T-helper 2 cell treated with Interferon-gamma antibody and Interleukin-4, amounts not matched to agents 100 ng/mL and 5 ng/mL, for 36 hours (primary cell): ENCODE measurements at regions not wholly inside any gene's neighbourhood (a gene's known extent, or its start where the extent isn't known, plus 50 kb on each side); places are given as distances from the start of the nearest gene placed in this dataset.

Source experiments
- intact Hi-C: fragments of 100-400 bp; cut with micrococcal nuclease; formaldehyde crosslinking; loops from one replicate; pipeline ENCODE4 v1.15.1; 2023

DNA sequence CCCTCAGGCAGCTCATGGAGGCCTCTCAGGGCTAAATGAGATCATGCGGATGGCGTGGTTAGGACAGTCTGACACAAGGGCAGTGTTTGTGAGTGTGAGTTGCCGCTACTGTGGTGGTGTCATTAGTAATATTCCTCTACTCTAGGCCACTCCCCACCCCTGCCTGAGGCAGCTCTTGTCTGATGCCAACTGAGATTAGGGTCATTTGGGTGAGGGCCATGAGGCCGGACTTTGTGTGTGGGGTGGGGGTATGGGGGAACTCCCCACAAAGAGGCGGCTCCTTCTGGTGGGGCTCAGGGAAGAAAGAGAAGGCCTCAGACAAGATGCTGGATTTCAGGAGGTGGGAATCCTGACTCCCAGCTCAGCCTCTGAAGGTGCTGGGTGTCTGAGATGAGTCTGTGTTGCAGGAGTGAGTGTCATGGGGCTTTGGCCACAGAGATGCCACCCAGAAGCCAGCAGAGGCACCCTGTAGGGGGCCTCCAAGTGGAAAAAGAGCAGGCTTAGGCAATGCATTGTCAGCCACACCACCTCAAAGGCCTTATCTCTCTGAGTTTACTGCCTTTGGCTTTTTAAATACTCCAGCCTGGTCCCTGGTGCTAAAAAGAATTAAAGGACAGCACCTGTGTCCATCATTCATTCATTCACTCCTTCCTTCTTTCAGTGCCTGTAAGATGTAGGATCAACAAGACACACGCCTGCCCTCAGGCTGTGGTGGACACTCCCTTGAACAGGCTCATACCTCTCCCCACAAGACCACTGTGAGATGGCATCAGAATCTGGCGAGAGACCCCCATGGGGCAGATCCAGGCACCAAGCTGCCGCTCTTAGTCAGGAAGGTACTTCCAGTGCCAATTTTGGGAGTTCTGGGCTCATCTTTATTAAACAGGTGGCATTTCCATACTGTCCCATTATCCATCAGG lies 175.2 kb downstream of the MRPL14 start:
- intact Hi-C loops: no loop called here

DNA sequence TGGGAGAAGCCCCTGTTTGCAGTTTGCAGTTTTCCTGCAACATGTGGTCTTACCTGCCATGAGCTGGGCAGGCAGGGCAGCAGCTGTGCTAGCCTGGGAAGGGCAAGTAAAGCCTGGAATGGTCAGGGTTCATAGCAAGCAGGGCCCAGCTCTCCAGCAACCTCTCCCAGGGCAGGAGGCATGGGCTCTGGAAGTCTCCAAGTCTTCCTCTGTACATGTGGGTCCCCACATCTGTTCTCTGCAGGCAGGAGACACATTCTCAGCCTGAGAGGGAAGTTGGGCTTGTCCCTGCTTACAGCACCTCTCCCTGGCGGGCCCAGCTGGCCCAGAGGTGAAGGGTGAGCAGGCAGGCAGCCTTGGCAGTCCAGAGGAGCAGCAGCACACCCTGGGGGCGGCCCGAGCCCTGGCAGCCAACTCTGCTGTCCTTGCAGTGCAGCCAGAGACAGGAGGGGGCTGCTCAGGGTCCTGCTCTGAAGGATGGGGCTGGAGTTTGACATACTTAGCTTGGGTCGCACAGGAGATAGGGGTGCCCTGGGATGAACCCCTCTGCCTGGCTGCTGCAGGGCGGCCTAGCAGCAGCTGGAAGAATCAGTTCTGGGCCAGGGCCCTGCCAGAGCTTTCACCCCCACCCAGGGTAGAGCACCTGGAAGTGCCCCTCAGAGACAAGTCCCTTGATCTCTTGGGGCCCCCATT lies 176.0 kb downstream of the MRPL14 start:
- intact Hi-C loops: no loop called here

DNA sequence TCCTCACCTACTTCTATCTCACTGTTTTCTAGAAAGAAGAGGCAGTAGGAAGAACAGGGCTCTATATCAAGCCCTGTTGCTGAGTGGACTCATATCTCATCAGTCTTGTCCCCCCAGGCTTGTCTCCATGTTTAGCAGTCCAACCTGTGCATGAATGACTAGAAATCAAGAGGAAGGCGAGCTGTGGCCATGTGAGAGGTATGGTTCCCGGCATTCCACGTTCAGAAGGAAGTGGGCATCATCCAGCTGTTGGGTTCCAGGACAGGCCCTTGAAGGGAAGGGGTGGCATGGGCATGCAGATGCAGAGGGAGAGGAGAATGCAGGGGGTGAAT lies 176.6 kb downstream of the MRPL14 start:
- intact Hi-C loops: no loop called here

DNA sequence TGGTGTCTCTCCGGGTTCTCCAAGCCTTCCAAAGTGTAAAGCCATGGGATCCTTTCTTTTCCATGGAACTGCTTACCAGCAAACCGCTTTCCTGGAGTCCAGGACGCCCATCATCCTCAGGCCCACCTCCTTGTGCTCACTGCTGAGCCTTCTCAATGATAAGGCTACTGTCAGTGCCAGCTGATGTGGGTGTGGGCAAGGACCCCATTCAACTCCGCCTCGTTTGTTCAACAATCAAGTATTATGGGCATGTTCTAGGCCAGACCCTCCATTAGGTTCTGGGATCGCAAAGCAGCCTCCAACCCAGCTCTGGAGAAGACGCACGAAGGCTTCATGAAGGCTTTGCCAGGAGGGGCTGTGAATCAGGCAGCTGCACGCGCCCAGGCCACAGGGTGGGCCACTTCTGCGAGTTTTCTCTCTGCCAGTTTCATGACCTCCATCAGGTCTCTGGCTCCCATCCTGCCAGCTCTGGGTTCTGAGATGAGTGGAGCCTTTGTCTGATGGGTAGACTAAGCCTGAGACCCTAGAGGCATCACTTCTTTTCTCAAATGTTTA lies 177.1 kb downstream of the MRPL14 start:
- intact Hi-C loops: no loop called here

DNA sequence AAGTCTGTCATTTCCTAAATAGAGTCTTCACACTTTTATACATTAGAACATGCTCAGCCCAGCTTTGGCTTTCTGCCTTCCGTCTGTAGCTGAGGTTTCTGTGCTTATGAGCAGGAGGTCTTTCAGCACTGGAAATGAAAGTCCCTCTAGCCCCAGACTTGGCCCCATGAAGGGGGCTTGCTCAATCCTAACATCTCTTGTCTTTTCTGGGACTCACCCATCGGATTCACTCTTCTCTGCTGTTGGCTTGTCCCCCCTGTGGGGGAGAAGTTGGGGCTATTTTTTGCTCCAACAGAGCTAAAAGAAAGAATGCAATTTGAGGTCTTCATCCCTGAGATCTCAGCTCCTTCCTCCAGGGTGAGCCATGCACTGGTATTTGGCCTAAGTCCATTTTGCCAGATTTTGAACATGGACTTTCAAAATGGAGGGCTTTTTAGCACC lies 177.7 kb downstream of the MRPL14 start:
- intact Hi-C loops: no loop called here

DNA sequence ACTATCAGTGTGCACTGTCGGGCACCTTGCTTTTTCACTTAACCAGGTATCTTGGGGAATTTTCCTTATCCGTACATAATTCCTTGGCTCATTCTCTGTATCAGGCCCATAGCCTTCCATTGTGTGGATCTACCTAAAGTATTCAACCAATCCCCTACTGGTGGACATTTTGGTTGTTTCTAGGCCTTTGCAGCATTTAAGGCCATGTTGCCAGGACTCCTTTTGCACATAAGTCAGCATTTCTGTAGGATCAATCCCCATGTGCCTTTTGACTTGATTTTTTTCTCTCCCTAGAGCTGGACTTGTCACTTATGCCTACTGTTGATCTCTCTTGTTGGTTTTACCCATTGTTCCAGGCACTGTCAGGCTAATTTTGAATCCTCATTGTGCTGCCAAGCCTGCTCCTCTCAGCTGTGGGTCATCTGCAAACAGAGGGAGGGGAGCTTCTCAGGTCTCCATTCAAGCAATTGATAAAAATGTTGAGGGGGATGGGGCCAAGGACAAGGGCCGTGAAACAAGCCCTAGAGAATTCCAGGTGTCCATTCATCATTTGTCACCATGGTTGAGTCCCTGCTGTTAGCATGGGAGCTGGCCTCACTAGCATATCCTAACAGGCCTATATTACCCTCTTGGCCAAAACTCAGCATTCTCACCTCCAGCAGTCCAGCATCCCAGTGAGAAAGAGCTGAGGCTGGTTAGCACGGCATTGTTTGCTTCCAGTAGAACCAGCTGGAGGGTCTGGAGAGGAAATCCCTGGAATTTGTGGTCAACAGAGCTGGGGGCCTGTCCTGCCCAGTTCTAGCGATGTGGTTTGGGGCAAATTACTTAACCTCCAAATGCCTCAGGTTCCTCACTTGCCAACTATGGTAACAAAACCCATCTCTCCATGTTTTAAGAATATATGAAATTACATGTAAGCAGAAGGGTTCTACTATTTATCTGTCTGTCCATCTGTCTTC lies 178.4 kb downstream of the MRPL14 start:
- intact Hi-C loops: no loop called here

DNA sequence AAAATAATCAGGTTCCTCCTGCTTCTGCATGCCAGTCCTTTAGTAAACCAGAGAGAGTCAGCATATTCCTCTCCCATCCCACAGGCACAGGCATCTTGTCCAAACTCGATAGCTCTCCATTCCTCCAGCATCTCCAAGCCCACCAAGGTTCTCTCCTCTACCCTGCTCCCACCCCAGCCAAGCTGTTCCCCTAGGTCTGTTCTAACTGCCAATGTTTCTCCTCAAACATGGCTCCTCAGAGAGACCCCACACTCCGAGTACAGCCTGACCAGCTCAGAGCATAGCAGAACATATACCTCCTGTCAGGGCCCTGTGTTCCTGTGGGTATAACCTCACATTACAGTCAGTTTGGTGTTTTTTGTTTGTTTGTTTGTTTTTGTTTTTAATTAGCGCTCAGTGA lies 177.8 kb downstream of the VEGFA start:
- intact Hi-C loops: no loop called here

DNA sequence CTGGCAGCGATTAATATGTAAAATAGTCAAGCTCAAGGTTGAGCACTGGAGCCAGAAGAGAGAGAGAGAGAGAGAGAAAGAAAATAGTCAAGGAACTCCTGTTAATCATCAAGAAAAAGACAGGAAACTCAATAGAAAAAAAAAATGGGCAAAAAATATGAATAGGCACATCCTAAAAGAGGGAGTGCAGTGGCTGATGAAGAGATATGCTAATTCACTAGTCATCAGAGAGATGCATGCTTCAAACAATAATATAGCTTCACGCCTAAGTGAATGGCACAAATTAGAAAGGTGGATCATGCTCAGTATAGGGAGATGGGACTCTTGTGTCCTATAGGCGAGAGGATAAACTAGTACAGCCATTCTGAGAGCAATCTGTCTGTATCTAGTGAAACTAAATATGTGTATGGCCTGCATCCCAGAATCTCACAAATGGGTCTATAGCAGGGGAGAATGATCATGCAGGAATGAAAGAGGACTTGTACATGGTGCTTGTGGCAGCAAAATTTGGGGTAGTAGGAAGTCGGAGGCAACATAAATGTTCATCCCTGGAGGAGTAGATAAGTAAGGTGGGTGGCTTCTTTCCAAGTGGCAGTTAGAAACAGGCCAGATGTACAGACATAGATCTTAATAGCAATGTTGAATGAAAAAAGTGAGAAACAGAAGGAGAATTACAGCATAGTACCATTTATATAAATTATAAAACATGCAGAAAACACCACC lies 176.8 kb downstream of the VEGFA start:
- intact Hi-C loops: no loop called here

DNA sequence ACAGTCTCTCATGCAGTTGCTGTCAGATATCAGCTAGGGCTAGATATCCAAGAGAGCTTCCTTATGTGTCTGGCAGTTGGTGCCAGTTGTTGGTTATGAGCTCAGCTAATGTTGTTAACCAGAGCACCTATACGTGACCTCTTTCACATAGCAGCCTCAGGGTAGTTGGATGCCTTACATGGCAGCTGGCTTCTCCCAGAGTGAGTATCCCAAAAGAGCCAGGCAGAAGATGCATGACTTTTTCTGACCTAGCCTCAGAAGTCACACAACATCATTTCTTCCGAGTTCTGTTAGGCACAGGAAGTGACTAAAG lies 175.7 kb downstream of the VEGFA start:
- intact Hi-C loops: no loop called here

DNA sequence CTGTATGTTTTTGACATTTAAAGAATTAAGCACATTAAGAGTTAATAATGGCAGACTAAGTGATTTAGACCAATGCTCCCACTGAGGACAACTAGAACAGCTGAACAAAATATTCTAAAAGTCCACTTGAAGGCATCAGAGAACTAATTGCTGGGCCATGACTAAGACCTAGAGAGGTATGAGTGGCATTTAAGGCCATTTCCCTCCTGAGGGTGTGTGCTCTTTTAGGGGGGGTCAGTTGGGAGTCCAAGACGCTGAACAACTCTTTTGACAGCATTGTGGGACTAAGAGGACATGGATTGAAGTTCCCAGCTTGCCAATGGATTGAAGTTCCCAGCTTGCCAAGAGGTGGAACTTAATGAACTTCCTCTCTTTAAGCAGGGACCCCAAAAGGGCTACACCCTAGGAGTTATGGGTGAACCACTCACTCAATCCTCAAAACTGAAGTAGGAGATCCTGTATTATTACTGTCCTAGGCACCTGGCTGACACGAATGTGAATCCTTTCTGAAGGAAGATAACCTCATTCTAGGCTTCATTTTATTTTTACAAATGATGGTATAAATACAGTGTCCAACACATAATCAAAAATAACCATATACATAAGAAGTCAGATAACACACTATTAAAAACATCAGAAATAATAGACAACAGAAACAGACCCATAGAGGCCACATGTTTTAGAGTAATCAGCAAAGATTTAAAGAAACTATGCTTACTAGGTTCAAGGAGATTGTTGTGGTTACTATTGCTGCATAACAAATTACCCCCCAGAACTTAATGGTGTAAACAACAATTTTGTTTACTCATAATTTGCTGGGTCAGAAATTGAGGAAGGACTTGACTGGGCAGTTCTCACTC lies 175.1 kb downstream of the VEGFA start:
- intact Hi-C loops: no loop called here

DNA sequence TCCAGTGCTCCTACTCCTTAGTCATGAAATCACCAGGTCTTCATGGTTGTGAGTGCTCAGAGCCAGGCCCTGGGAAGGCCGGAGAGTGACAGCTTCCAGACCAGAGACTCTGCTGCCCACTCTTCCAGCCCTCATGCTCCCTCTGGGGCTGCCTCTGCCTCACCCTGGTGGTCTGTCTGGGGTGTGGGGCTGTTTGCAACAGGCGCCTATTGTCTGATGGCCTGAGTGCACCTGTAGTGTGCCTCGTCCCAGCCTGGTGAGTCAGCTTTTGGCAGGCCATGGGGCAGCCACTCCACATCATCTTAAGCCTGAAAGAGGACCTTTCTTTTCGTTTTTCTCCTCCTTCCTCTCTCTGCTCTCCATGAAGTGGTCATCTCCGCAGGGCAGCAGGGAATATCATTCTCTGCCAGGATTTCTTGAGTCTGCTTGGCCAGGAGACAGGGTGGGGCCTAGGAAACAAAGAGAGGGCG lies 173.8 kb downstream of the VEGFA start:
- intact Hi-C loops: no loop called here

DNA sequence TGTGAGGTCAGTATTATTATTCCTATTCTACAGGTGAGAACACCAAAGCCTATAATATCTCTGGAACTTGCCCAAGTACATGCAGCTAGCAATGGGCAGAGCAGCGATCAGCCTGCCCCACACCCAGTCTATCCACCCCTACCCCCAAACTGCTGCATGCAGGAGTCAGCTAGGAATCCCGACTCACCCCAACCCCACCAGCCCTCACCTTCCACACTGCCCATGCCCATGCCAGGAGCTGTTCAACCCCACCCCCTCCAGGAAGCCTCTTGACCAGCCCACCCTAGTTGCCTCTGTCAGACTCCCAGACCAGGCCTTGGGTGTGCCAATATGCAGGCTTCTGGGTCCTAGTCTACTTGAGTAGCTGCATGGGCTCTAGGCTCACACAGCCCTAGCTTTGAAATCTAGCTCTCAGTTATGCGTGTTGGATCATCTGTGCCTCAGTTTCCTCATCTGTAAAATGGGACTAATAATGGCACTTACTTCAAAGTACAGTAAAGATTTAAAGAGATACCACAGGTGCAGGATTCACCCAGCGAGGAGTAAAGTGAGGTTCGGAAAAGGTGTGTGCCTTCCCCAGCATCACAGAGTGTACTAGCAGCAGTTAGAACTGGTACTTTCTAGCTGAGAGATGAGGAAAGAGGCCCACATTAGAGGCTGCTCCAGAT lies 173.2 kb downstream of the VEGFA start:
- intact Hi-C loops: no loop called here

DNA sequence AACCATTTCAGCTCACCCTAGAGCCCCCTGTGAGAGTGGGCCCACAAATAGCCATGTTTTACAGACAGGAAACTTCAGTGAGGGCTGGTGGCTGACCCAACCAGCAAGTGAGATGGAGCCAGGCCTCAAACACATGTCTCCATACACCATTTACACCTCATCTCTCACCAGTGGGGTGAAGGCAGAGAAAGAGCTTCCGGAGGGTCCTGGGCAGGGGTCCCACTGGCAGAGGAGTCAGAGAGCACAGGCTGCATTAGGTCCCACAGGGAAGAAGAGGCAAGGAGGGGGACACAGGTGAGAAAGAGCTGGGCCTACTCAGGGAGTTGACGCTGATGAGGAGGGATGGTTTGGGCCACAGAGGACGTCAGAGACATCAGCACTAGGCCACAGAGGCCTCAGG lies 172.6 kb downstream of the VEGFA start:
- intact Hi-C loops: no loop called here

DNA sequence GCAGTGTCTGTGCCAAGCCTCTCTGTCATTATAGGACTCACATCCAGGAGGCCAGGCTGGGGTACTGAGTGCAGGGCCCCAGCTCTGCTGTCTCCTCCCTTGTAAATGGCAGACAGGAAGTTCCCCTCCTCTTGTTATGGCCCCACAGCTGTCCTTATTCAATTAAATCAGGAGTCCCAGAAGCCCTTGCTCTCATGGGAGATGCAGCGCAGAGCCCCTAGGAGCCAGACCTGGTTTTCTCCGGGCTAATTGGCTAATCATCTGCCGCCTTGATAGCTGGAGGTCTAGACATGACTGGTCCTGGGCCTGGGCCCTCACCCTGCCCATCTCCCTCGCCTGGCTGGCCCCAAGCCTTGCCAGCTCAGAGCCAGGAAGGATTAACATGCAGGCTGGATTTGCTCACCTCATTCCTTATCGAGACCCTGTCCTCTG lies 172.0 kb downstream of the VEGFA start:
- intact Hi-C loops: no loop called here

DNA sequence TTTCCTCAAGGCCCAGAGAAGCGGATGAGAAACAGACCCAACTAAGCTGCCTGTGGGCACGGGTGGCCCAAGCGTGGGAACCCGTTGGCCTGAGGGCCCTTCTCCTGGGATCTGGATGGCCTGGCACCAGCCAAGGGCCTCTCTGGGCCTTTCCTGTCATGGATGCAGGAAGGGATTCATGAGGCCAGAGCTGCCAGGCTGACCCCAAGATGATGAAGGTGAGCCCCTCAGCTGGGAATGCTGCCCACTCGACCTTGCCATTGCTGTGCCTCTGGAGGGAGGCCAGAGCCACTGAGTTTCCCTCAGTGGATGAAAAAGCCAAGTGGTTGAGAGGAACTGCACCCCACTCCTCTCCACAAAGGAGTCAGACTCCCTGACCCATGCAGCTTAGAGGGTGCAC lies 171.2 kb downstream of the VEGFA start:
- intact Hi-C loops: no loop called here

DNA sequence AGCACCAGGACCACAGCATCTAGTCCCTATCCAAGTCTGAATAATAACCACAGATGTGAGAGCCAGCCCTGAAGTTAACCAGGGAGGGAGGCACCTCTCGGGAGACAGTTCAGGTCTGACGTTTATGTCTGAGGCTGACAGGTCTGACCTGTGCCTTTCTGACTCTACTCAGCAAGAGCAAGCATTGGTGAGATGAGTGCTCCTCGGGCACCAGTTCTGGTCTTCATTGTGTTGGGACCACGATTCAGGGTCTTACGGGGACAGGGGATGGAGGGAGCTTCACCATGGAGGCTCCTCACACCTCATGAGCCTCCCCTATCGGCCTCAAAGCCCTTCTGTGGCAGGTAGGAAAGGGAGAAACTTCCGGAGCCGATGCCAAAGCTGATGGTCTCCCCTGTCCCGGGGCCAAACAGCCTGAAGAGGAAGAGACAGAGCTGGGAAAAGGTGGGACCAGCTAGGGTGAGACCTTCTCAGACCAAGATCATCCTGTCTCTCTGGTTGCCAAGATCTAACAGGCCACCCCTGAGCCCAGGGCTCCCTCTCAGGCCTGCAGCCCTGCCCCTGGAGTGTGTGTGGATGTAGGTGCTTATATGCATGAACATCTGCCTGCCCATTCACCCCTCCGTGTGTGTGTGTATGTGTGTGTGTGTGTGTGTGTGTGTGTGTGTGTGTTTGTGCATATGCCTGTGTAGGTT lies 170.5 kb downstream of the VEGFA start:
- intact Hi-C loops: no loop called here

DNA sequence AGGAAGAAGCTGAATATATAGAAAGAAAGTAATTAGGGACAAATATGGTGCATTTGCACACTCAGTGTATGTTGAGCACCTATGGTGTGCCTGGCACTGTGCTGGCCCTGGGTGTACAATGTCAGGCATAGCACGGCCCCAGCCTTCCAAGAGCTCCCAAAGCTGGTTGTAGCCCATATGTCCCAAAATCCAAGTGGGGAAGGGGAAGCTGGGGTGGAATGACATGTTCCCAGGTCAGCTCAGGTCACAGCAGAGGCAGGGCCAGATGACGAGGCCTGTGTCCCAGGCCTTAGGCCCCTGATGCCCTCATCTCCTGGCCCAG lies 170.0 kb downstream of the VEGFA start:
- intact Hi-C loops: no loop called here

DNA sequence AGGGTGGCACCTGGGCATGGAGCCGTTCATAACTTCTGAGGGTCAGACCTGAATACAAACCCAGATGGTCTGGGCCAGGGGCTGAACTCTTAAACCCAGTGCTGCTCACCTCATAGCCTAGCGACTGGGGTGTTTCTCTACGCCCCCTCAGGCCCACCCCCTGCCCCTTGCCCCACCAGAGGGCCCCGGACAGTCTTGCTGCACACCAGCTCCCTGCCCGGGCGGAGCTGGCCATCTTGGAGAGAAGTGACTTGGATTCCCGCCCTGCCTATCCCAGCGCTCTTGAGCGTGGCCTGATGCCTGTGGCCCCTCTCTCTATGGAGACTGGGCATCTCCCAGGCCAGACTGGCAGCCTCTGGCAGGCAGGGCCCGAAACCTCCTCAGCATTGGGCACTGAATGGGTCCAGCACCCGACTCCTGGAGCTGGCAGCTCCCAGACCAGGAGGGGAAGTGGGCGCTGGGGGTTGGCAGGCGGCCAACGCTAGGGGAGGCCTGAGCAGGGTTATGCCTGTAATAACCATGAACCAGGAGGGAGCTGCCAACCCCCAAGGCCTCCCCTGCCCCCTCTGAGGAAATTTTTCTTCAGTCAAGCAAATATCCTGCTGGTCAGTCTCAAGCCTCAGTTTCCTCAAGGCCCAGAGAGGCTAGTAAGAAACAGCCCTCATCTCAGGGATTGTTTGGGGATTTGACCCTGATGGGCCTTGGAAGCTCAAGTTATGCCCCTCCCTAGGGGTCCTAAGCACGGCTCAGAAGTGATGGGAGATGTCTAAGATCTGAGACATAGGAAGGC lies 169.5 kb downstream of the VEGFA start:
- intact Hi-C loops: no loop called here
